ENCODE measurements at regions not wholly inside any gene's neighbourhood (a gene's known extent, or its start where the extent isn't known, plus 50 kb on each side); places are given as distances from the start of the nearest gene placed in this dataset.

- Mint-ChIP-seq H3K27ac (no peak overlapping the region), H3K36me3 (ENCODE audit: low read depth) (no peaks in the 10 kb centered on the region), H3K4me1 (ENCODE audit: low read depth) (no peaks in the 10 kb centered on the region)
These were observed 170.3 kb upstream of the FTMT start for GRCh38 chr5:121681229-121681855.

GRCh38 chr5:121688126-121688525 is 163.6 kb upstream of the FTMT start:
- Mint-ChIP-seq H3K4me3 (no peak overlapping the region), H3K36me3 (ENCODE audit: low read depth) (no peaks in the 10 kb centered on the region), H3K27ac (no peak overlapping the region), H3K9me3 (no peaks in the 10 kb centered on the region), H3K4me1 (ENCODE audit: low read depth) (no peaks in the 10 kb centered on the region), H3K27me3 (ENCODE audit: low read depth) (no peaks in the 10 kb centered on the region)
- DNase-seq (ENCODE audit: low spot score), result no peak

More at GRCh38 chr5:121681229-121681855, 170.3 kb upstream of the FTMT start:
- Mint-ChIP-seq H3K9me3 (peaks cover 12% of the 10 kb centered on the region), H3K4me3 (no peak overlapping the region), H3K27me3 (ENCODE audit: low read depth) (no peaks in the 10 kb centered on the region)
- no peak for DNase-seq (ENCODE audit: low spot score)

GRCh38 chr5:121688781-121689180 is 162.9 kb upstream of the FTMT start:
- Mint-ChIP-seq H3K4me3 (no peak overlapping the region), H3K27me3 (ENCODE audit: low read depth) (no peaks in the 10 kb centered on the region), H3K4me1 (ENCODE audit: low read depth) (no peaks in the 10 kb centered on the region), H3K36me3 (ENCODE audit: low read depth) (no peaks in the 10 kb centered on the region), H3K9me3 (no peaks in the 10 kb centered on the region), H3K27ac (no peak overlapping the region)
- DNase-seq (ENCODE audit: low spot score), result no peak

- H3K36me3 Mint-ChIP-seq (ENCODE audit: low read depth), result no peaks in the 10 kb centered on the region
- H3K4me1 Mint-ChIP-seq (ENCODE audit: low read depth), result no peaks in the 10 kb centered on the region
- H3K4me3 Mint-ChIP-seq, result no peak overlapping the region
- no peak for DNase-seq (ENCODE audit: low spot score)
- H3K27me3 Mint-ChIP-seq (ENCODE audit: low read depth), result no peaks in the 10 kb centered on the region
- no peak overlapping the region for H3K27ac Mint-ChIP-seq
- H3K9me3 Mint-ChIP-seq, result no peaks in the 10 kb centered on the region
These were observed 160.2 kb upstream of the FTMT start for GRCh38 chr5:121691478-121691877.

- Mint-ChIP-seq H3K9me3 (no peaks in the 10 kb centered on the region), H3K27me3 (ENCODE audit: low read depth) (no peaks in the 10 kb centered on the region), H3K36me3 (ENCODE audit: low read depth) (no peaks in the 10 kb centered on the region), H3K4me1 (ENCODE audit: low read depth) (no peaks in the 10 kb centered on the region), H3K27ac (no peak overlapping the region), H3K4me3 (no peak overlapping the region)
- DNase-seq (ENCODE audit: low spot score), result no peak
These were observed 159.5 kb upstream of the FTMT start for GRCh38 chr5:121692158-121692557.

GRCh38 chr5:121693864-121694263 is 157.8 kb upstream of the FTMT start:
- no peak overlapping the region for H3K4me3 Mint-ChIP-seq
- no peak for DNase-seq (ENCODE audit: low spot score)
- H3K4me1 Mint-ChIP-seq (ENCODE audit: low read depth), result no peaks in the 10 kb centered on the region
- H3K27me3 Mint-ChIP-seq (ENCODE audit: low read depth), result no peaks in the 10 kb centered on the region
- H3K27ac Mint-ChIP-seq, result no peak overlapping the region
- H3K36me3 Mint-ChIP-seq (ENCODE audit: low read depth), result no peaks in the 10 kb centered on the region
- no peaks in the 10 kb centered on the region for H3K9me3 Mint-ChIP-seq

- no peak for DNase-seq (ENCODE audit: low spot score)
- no peaks in the 10 kb centered on the region for H3K4me1 Mint-ChIP-seq (ENCODE audit: low read depth)
- H3K27ac Mint-ChIP-seq, result no peak overlapping the region
- H3K36me3 Mint-ChIP-seq (ENCODE audit: low read depth), result no peaks in the 10 kb centered on the region
- no peaks in the 10 kb centered on the region for H3K27me3 Mint-ChIP-seq (ENCODE audit: low read depth)
- no peaks in the 10 kb centered on the region for H3K9me3 Mint-ChIP-seq
- no peak overlapping the region for H3K4me3 Mint-ChIP-seq
These were observed 156.4 kb upstream of the FTMT start for GRCh38 chr5:121695307-121695706.

- Mint-ChIP-seq H3K9me3 (no peaks in the 10 kb centered on the region), H3K4me3 (no peak overlapping the region)
These were observed 153.0 kb upstream of the FTMT start for GRCh38 chr5:121698690-121699089.

GRCh38 chr5:121701731-121702130 is 150.0 kb upstream of the FTMT start:
- H3K4me1 Mint-ChIP-seq (ENCODE audit: low read depth), result no peaks in the 10 kb centered on the region
- no peaks in the 10 kb centered on the region for H3K27me3 Mint-ChIP-seq (ENCODE audit: low read depth)
- DNase-seq (ENCODE audit: low spot score), result no peak
- H3K4me3 Mint-ChIP-seq, result no peak overlapping the region
- H3K27ac Mint-ChIP-seq, result no peak overlapping the region
- no peaks in the 10 kb centered on the region for H3K36me3 Mint-ChIP-seq (ENCODE audit: low read depth)
- no peaks in the 10 kb centered on the region for H3K9me3 Mint-ChIP-seq

More at GRCh38 chr5:121698690-121699089, 153.0 kb upstream of the FTMT start:
- no peak overlapping the region for H3K27ac Mint-ChIP-seq
- no peak for DNase-seq (ENCODE audit: low spot score)
- H3K36me3 Mint-ChIP-seq (ENCODE audit: low read depth), result no peaks in the 10 kb centered on the region
- no peaks in the 10 kb centered on the region for H3K27me3 Mint-ChIP-seq (ENCODE audit: low read depth)
- H3K4me1 Mint-ChIP-seq (ENCODE audit: low read depth), result no peaks in the 10 kb centered on the region

- Mint-ChIP-seq H3K27ac (no peak overlapping the region), H3K27me3 (ENCODE audit: low read depth) (no peaks in the 10 kb centered on the region), H3K4me3 (no peak overlapping the region), H3K36me3 (ENCODE audit: low read depth) (no peaks in the 10 kb centered on the region), H3K4me1 (ENCODE audit: low read depth) (no peaks in the 10 kb centered on the region), H3K9me3 (no peaks in the 10 kb centered on the region)
- DNase-seq (ENCODE audit: low spot score), result no peak
These were observed 149.0 kb upstream of the FTMT start for GRCh38 chr5:121702682-121703081.

- no peak overlapping the region for H3K27ac Mint-ChIP-seq
- no peaks in the 10 kb centered on the region for H3K36me3 Mint-ChIP-seq (ENCODE audit: low read depth)
- no peaks in the 10 kb centered on the region for H3K4me1 Mint-ChIP-seq (ENCODE audit: low read depth)
- H3K27me3 Mint-ChIP-seq (ENCODE audit: low read depth), result no peaks in the 10 kb centered on the region
- DNase-seq (ENCODE audit: low spot score), result no peak
- no peaks in the 10 kb centered on the region for H3K9me3 Mint-ChIP-seq
- H3K4me3 Mint-ChIP-seq, result no peak overlapping the region
These were observed 147.4 kb upstream of the FTMT start for GRCh38 chr5:121704291-121704690.

- Mint-ChIP-seq H3K4me1 (ENCODE audit: low read depth) (no peaks in the 10 kb centered on the region), H3K27me3 (ENCODE audit: low read depth) (no peaks in the 10 kb centered on the region), H3K9me3 (no peaks in the 10 kb centered on the region), H3K4me3 (no peak overlapping the region), H3K27ac (no peak overlapping the region), H3K36me3 (ENCODE audit: low read depth) (no peaks in the 10 kb centered on the region)
- no peak for DNase-seq (ENCODE audit: low spot score)
These were observed 145.0 kb upstream of the FTMT start for GRCh38 chr5:121706686-121707085.

- DNase-seq (ENCODE audit: low spot score), result no peak
- peaks cover 5% of the 10 kb centered on the region for H3K9me3 Mint-ChIP-seq
- H3K4me1 Mint-ChIP-seq (ENCODE audit: low read depth), result no peaks in the 10 kb centered on the region
- H3K36me3 Mint-ChIP-seq (ENCODE audit: low read depth), result no peaks in the 10 kb centered on the region
- no peak overlapping the region for H3K4me3 Mint-ChIP-seq
- no peaks in the 10 kb centered on the region for H3K27me3 Mint-ChIP-seq (ENCODE audit: low read depth)
- H3K27ac Mint-ChIP-seq, result no peak overlapping the region
These were observed 144.5 kb upstream of the FTMT start for GRCh38 chr5:121707178-121707577.

- H3K27me3 Mint-ChIP-seq (ENCODE audit: low read depth), result no peaks in the 10 kb centered on the region
- no peak overlapping the region for H3K27ac Mint-ChIP-seq
- no peak overlapping the region for H3K4me3 Mint-ChIP-seq
- H3K9me3 Mint-ChIP-seq, result peaks cover 6% of the 10 kb centered on the region
- DNase-seq (ENCODE audit: low spot score), result no peak
- H3K4me1 Mint-ChIP-seq (ENCODE audit: low read depth), result no peaks in the 10 kb centered on the region
- H3K36me3 Mint-ChIP-seq (ENCODE audit: low read depth), result no peaks in the 10 kb centered on the region
These were observed 140.3 kb upstream of the FTMT start for GRCh38 chr5:121711416-121711815.

- DNase-seq (ENCODE audit: low spot score), result no peak
- no peaks in the 10 kb centered on the region for H3K36me3 Mint-ChIP-seq (ENCODE audit: low read depth)
- no peak overlapping the region for H3K27ac Mint-ChIP-seq
- H3K4me3 Mint-ChIP-seq, result no peak overlapping the region
- no peaks in the 10 kb centered on the region for H3K4me1 Mint-ChIP-seq (ENCODE audit: low read depth)
- no peaks in the 10 kb centered on the region for H3K9me3 Mint-ChIP-seq
- no peaks in the 10 kb centered on the region for H3K27me3 Mint-ChIP-seq (ENCODE audit: low read depth)
These were observed 132.4 kb upstream of the FTMT start for GRCh38 chr5:121719255-121719654.

Measured in T-helper 2 cell treated with Interferon-gamma antibody and Interleukin-4, amounts not matched to agents 5 μg/mL and 100 μg/mL, for 36 hours (primary cell).